Tibial nerve (tissue), 3 donors: ENCODE measurements at regions not wholly inside any gene's neighbourhood (a gene's known extent, or its start where the extent isn't known, plus 50 kb on each side); places are given as distances from the start of the nearest gene placed in this dataset.

ENCODE experiments used
- POLR2A ChIP-seq, 2 donors: fragments of 450-650 bp; IDR thresholded peaks; one replicate each; pipeline ENCODE4 v1.6.1; 2017; ENCODE audit warnings: antibody characterized with exemption in 2 of 2, mild to moderate bottlenecking in 2 of 2, moderate library complexity in 2 of 2
- TF ChIP-seq, protein P1 (sequence below), 5 experiments: fragments of 200-600 bp in 3 of 5; fragments of 450-650 bp in 2 of 5; sonication (generic) in 3 of 5; IDR thresholded peaks; one replicate each; pipeline ENCODE4 v1.5.1; 2016 to 2019; ENCODE audit warnings: antibody characterized with exemption in 5 of 5, mild to moderate bottlenecking in 3 of 5, moderate library complexity in 2 of 5

DNA sequence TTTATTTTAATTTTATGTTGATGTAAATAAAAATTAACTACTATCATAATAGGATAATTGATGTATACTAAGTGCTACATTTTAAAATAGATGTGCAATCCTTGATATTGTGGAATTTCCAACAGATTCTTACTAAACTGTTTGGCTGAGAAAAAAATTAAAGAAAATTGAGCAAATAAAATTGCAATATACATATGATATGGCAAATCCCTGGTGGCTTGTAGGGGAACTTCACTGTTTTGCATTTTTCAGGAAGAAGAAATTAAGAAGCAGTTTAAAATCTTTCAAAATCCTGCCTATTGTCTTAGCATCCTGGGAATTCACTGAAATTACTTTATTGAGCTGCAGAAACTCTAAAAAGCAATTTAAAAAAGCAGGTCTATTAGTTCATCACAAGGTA is 191.4 kb upstream of the ADGRB3 start:
- TF ChIP-seq, protein P1, sequence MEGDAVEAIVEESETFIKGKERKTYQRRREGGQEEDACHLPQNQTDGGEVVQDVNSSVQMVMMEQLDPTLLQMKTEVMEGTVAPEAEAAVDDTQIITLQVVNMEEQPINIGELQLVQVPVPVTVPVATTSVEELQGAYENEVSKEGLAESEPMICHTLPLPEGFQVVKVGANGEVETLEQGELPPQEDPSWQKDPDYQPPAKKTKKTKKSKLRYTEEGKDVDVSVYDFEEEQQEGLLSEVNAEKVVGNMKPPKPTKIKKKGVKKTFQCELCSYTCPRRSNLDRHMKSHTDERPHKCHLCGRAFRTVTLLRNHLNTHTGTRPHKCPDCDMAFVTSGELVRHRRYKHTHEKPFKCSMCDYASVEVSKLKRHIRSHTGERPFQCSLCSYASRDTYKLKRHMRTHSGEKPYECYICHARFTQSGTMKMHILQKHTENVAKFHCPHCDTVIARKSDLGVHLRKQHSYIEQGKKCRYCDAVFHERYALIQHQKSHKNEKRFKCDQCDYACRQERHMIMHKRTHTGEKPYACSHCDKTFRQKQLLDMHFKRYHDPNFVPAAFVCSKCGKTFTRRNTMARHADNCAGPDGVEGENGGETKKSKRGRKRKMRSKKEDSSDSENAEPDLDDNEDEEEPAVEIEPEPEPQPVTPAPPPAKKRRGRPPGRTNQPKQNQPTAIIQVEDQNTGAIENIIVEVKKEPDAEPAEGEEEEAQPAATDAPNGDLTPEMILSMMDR (IDR thresholded peaks at IDR 0.05) = no peak
- TF ChIP-seq POLR2A (IDR thresholded peaks at IDR 0.05) = no peak
